SJCRH30 (cell line): ENCODE measurements at regions not wholly inside any gene's neighbourhood (a gene's known extent, or its start where the extent isn't known, plus 50 kb on each side); places are given as distances from the start of the nearest gene placed in this dataset.

ENCODE experiments used
- DNase-seq, 2 experiments: peaks; one replicate each; pipeline ENCODE4 v3.0.0-alpha.2; 2015 to 2020
- H3K27ac ChIP-seq: fragments of 250-450 bp; sonication (Bioruptor Pico); 2 replicates; pipeline ENCODE4 v1.5.1; 2020; ENCODE audit warnings: mild to moderate bottlenecking, moderate library complexity
- H3K27me3 ChIP-seq: fragments of 250-450 bp; sonication (Bioruptor Pico); 2 replicates; pipeline ENCODE4 v1.5.1; 2020; ENCODE audit warnings: mild to moderate bottlenecking, moderate library complexity
- H3K36me3 ChIP-seq: fragments of 250-450 bp; sonication (Bioruptor Pico); 2 replicates; pipeline ENCODE4 v1.5.1; 2020; ENCODE audit warnings: mild to moderate bottlenecking, moderate library complexity
- H3K4me1 ChIP-seq: fragments of 250-450 bp; sonication (Bioruptor Pico); 2 replicates; pipeline ENCODE4 v1.5.1; 2020; ENCODE audit warnings: mild to moderate bottlenecking, moderate library complexity
- H3K4me3 ChIP-seq: fragments of 250-450 bp; sonication (Bioruptor Pico); 2 replicates; pipeline ENCODE4 v1.5.1; 2020; ENCODE audit warnings: mild to moderate bottlenecking, moderate library complexity
- H3K9me3 ChIP-seq: fragments of 250-450 bp; sonication (Bioruptor Pico); replicated peaks from 2 replicates; pipeline ENCODE4 v1.5.1; 2020; ENCODE audit warnings: mild to moderate bottlenecking, moderate library complexity

DNA sequence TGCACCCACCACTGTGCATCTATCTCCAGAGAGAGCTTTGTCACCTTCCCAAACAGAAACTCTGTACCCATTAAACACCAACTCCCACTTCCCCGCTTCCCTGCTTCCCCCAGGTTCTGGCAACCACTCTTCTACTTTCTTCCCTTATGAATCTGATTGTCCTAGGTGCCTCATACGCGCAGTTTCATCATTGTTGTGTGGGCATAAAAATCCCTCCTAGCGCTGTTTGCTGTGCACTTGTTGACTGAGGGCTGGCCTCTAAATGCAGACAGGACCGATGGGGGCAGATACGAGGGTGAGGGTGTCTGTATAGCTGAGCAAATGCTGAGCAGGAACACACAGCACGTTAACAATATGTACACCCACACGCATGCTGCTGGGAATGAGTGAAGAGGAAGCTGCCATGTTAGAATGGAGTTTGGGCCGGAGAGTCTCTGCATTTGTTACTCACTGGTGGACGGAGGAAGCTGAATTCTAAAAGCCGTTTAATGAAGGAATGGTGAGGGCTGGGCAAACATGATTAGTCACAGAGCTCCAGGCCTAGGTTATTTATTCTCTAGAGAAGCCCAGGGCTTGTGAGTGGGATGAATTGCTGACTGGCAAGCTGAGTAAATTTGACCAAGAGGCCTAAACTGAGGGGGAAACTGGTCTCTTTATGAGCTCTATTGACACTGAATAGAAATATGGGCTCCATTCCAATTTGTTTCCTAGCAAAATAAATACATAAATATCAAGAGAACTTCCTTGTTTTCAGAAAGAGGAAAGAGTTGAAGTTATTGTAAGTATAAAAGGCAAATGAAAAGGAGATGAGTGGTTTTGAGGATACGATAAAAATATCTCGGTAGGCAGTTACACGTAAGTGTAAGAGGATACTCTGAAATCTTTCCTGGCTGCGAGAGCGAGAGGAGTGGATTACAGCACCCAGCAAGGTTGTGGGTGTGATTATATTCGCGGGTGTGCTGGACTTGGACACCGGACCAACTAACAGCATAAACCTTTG is 95.9 kb upstream of the RPS6KA3 start:
- no peaks in the 10 kb centered on the region for H3K9me3 ChIP-seq
- peak overlapping the region; percentile 52 for H3K4me3 ChIP-seq
- peak; percentile 63 to 79 for DNase-seq
- peaks cover 10% of the 10 kb centered on the region for H3K4me1 ChIP-seq
- H3K27ac ChIP-seq: peak overlapping the region; percentile 84
- H3K27me3 ChIP-seq: no peaks in the 10 kb centered on the region
- no peaks in the 10 kb centered on the region for H3K36me3 ChIP-seq

DNA sequence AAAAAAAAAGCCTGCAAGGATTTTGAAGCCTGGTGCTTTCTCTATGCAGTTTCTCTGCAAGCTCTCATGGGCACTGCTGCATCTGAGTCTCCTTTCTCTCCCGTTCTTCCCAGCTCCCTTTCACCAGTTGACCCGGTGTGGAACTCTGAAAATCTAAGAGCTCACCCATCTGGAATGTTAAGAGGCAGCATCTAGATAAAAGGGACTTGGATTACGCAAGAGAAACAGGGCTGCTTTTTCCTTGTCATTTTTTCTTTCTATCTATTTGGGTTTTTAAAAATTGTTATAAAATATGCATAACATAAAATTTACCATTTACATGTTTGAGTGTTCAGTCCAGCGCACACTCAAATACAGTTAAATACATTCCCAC is 95.2 kb upstream of the RPS6KA3 start:
- H3K4me3 ChIP-seq: peak overlapping the region; percentile 52
- H3K36me3 ChIP-seq: no peaks in the 10 kb centered on the region
- no peaks in the 10 kb centered on the region for H3K27me3 ChIP-seq
- no peaks in the 10 kb centered on the region for H3K9me3 ChIP-seq
- peak overlapping the region; percentile 84 for H3K27ac ChIP-seq
- DNase-seq: peak; percentile 50 to 72
- peaks cover 10% of the 10 kb centered on the region for H3K4me1 ChIP-seq

DNA sequence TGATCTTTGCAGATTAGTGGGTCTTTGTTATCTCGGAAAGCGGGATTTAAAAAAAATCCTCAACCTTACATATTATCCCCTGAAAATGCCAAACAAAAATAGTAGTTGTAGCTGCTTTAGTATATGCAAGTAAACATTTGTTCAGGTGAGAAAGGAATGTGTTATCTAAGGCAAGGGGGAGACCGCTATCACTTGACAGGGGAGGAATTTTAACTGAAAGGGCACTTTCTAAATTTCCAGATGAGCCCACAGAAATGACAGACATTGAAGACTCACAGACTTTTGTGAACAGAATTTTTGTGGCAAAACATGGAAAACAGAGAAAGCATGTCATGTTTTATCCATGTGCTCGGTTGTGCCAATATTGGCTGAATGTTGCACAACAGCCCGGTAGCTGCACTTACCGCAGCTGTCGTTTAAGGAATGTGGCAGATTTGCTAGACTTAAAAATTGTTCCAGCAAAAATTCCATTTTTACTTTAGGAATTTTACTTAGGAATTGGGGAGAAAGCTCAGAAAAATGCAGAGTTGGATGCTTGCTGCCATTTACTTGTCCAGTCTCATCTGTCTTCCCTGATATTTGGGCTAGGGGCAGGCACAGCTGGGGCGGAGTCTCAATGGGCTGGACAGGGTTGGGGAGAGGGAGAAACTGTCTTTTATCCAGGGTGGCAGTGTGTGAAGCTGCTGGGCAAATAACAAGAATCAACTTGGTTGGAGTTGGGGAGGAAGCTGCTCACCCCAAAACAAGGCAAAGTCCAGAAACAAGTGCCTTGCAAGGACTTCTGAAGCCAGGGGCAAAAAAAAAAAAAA is 94.6 kb upstream of the RPS6KA3 start:
- Histone ChIP-seq H3K4me3 (peak overlapping the region; percentile 52), H3K36me3 (no peaks in the 10 kb centered on the region), H3K27me3 (no peaks in the 10 kb centered on the region), H3K4me1 (peaks cover 10% of the 10 kb centered on the region), H3K27ac (peak overlapping the region; percentile 84), H3K9me3 (no peaks in the 10 kb centered on the region)
- DNase-seq: peak; percentile 44 to 60

DNA sequence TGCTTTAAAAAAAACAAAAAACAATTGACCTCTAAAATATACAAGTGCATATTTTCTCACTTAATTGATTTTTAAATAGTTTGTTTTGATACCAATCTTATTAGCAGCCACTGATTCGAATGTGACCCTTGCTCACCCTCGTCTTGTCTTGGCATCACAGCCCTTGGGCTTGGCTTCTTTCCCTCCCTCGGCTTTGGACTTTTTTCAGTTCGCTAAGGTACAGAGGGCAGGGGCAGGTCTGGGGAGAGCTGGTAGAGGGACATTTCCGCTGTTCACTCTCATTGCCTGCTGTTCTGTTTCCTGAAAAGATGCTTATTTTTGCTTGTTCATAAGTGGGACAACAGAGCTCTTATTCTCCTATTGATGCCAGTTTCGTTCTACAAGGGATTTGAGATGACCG is 88.5 kb upstream of the RPS6KA3 start:
- Histone ChIP-seq H3K4me1 (no peaks in the 10 kb centered on the region), H3K36me3 (no peaks in the 10 kb centered on the region), H3K9me3 (no peaks in the 10 kb centered on the region), H3K27ac (no peak overlapping the region), H3K4me3 (no peak overlapping the region), H3K27me3 (no peaks in the 10 kb centered on the region)
- no peak for DNase-seq

DNA sequence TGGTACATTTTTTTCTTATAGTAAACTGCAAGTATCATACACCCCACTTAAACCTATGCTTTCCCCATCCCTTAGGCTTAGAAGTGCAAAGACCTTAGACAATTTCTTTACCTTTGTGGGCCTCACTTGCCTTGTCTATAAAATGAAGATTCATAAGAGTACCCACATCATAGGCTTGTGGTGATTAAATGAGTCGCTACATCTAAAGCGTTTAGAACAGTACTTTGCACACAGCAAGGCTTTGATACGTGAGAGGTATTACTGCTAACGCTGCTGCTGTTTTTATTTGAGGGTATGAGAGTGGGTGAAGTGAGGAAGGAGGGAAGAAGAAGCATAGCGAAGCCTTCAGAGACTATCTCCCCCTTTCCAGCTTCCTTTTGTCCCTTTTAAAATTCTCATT is 87.8 kb upstream of the RPS6KA3 start:
- H3K27me3 ChIP-seq: no peaks in the 10 kb centered on the region
- H3K4me3 ChIP-seq: no peak overlapping the region
- no peak for DNase-seq
- H3K27ac ChIP-seq: no peak overlapping the region
- H3K9me3 ChIP-seq: no peaks in the 10 kb centered on the region
- H3K36me3 ChIP-seq: no peaks in the 10 kb centered on the region
- no peaks in the 10 kb centered on the region for H3K4me1 ChIP-seq

DNA sequence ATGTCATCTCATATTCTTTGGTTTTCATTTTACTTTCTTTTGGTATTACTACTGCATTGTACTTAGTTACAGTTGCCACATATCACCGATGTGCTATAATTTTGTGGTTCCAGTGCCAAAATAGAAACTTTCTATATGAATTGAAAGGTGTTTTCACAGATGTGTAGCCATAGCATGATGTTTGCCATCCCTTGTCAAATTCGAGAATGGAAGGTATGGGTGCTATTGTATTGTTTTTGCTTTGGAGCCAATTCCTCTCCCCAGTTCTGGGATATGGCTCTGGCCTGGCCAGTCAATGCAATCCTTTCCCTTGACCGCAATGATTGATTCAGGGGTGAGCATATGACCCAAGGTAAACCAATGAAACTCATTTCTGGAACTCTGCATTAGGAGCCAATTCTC is 86.2 kb upstream of the RPS6KA3 start:
- DNase-seq: no peak
- H3K36me3 ChIP-seq: no peaks in the 10 kb centered on the region
- no peak overlapping the region for H3K27ac ChIP-seq
- no peak overlapping the region for H3K4me3 ChIP-seq
- no peaks in the 10 kb centered on the region for H3K9me3 ChIP-seq
- no peaks in the 10 kb centered on the region for H3K27me3 ChIP-seq
- H3K4me1 ChIP-seq: no peaks in the 10 kb centered on the region

DNA sequence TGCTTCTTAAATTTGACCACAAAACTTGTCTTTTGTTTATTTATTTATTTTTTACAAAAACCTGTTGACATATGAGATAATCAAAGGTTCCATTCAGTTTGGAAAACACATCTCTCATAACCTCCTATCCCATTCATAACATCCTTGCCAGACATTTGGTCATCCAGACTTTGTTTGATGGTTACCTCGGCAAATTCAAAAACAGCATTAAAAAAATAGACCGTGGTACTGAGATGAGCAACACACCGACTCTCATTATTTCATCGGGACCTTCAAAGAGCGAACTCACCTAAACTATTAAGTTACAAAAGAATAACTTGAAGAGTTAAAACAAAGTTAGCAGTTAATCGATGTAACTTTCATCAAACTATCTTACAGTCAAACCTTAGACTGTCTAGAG is 85.8 kb upstream of the RPS6KA3 start:
- DNase-seq: no peak
- Histone ChIP-seq H3K4me3 (no peak overlapping the region), H3K27ac (no peak overlapping the region), H3K4me1 (no peaks in the 10 kb centered on the region), H3K36me3 (no peaks in the 10 kb centered on the region), H3K9me3 (no peaks in the 10 kb centered on the region), H3K27me3 (no peaks in the 10 kb centered on the region)

DNA sequence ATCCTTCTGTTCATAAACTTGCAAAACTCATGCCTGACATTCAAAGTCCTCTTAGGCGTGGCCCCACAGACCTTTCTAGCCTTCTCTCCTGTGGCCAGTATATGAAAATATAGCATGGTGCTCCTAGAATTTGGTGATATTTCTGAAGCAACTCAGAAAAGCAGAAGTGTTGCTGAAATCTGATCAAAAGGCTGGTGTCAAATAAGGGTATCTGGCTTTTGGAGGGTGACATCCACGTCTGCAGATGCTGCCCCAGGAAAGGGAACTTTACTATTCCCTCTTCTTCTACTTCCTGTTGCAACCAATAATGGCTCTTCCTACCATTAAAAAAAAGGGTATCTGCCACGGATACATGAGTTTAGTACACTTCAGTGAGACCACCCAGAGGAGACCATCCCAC is 83.9 kb upstream of the RPS6KA3 start:
- no peak for DNase-seq
- Histone ChIP-seq H3K4me1 (no peaks in the 10 kb centered on the region), H3K27ac (no peak overlapping the region), H3K9me3 (no peaks in the 10 kb centered on the region), H3K27me3 (no peaks in the 10 kb centered on the region), H3K36me3 (no peaks in the 10 kb centered on the region), H3K4me3 (no peak overlapping the region)

DNA sequence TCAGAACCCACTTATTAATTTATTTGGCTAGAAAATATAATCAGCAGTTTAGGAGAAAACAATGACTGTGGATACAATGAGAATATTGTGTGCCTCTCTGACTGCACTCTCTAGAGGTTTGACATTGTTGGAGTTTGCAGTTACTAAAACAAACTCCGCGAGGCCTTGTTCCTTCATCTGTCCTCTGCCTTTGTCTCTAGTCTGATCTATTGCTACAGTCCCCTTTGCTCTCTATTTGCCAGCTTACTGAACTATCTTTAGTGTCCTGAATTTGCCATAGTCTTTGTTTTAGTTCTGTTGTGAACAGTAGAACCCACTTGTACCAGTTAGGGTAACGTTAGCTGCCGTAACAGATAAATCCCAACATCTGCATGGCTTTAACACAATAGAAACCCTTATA is 81.4 kb upstream of the RPS6KA3 start:
- Histone ChIP-seq H3K4me3 (no peak overlapping the region), H3K36me3 (no peaks in the 10 kb centered on the region), H3K27ac (no peak overlapping the region), H3K27me3 (no peaks in the 10 kb centered on the region), H3K4me1 (no peaks in the 10 kb centered on the region), H3K9me3 (no peaks in the 10 kb centered on the region)
- no peak for DNase-seq

DNA sequence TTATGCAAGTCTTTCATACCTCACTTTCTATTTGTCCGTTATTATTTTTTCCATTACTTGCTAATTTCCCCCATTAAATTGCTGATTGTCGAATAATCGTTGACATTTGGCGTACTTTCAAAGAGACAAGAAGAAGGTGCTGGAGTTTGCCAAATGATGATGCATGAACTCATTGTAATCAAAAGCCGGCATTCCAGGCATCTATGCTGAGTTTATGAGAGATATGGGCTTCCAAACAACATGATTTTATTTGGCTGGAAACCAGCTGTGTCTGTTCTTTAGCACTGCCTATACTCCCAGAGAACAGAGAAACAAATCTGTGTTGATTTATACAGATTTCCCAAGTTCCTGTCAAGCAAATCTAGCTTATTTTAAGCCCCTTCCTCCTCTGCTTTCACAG is 80.8 kb upstream of the RPS6KA3 start:
- no peak overlapping the region for H3K27ac ChIP-seq
- no peaks in the 10 kb centered on the region for H3K36me3 ChIP-seq
- no peaks in the 10 kb centered on the region for H3K27me3 ChIP-seq
- no peaks in the 10 kb centered on the region for H3K4me1 ChIP-seq
- no peaks in the 10 kb centered on the region for H3K9me3 ChIP-seq
- no peak for DNase-seq
- H3K4me3 ChIP-seq: no peak overlapping the region

DNA sequence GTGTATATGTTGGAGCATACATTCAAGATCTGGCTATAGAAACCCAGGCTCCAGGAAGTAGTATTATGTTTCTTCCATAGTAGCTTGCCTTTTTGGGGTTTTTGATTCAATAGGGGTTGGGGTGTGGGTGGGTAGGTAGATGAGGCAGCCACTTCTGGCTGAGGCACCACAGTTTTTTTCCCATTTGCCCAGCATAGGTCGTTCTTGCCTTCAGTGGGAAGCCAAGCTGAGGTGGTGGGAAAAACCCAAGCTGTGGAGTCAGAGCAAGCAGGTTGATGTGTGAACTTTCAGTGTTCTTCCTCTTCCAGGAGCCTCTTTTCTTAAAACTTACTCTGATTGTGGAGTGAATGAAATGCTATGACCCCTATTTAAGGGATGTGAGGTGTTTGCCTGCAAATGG is 67.0 kb upstream of the RPS6KA3 start:
- no peak overlapping the region for H3K27ac ChIP-seq
- H3K4me1 ChIP-seq: no peaks in the 10 kb centered on the region
- H3K4me3 ChIP-seq: no peak overlapping the region
- no peaks in the 10 kb centered on the region for H3K9me3 ChIP-seq
- H3K27me3 ChIP-seq: no peaks in the 10 kb centered on the region
- no peak for DNase-seq
- H3K36me3 ChIP-seq: no peaks in the 10 kb centered on the region

DNA sequence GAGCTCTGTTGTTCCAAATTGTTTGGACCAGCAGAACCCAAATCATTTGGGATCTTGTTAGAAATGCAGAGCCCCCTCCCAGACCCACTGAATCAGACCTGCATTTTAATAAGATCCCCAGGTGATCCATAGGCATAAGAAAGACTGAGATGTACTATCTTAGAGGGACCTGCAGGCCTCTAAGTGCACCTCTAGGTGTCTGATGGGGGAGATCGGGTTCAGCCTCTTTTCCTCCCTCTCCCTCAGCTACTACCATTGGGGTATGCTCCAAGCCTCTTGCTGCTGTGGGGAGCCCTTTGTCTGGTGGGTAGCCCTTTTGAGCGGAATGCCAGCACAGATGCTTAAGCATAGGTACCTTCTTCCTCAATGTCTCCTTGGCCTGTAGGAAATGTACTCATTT is 63.8 kb upstream of the RPS6KA3 start:
- Histone ChIP-seq H3K27ac (no peak overlapping the region), H3K4me1 (no peaks in the 10 kb centered on the region), H3K27me3 (no peaks in the 10 kb centered on the region), H3K9me3 (no peaks in the 10 kb centered on the region), H3K36me3 (no peaks in the 10 kb centered on the region), H3K4me3 (no peak overlapping the region)
- no peak for DNase-seq

DNA sequence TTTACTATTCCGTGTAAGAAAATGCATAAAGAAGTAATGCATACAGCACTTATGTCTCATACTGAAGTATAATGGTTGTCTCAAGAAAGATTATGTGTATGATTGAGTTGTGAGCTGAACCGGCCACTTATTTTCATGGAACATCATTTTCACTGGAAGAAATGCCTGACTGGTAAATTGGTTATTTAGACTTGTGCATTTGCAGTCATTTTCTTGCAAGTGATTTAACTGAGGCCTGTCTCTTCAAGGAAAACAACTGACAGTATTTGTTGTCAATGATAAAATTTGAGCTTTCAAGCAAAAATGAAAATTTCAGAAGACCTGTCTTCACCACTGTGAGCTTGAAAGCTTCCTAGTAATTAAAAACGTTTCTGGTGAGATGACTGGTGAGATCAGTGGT is 62.7 kb upstream of the RPS6KA3 start:
- H3K36me3 ChIP-seq: no peaks in the 10 kb centered on the region
- no peak overlapping the region for H3K27ac ChIP-seq
- DNase-seq: no peak

DNA sequence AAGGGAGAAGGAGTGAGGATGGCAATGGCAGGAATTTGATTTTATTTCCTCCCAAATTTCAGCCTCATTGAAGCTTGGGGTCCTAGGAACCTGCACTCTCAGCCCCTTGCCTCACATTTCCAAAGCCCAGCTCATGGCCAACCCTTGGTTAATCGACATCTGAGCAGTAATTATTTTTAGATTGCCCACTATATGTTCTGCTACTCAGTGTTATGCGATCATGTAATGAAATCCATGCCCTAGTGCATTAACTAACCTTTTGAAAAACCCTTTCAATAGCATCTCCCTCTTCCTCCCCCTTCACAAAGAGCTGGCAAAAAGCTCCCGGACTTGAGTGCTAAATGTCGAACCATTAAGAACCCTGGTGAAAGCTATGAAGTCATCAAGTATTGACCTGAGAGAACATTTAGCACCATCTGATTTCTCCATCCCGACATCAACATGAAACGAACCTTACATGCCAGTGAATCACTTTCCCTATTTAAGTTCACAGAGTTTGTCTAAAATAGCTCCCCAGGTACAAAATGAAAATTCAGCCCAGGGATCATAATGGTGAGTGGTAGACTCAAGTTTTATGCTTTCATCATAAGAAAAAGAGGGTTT is 59.2 kb upstream of the RPS6KA3 start:
- Histone ChIP-seq H3K27me3 (no peaks in the 10 kb centered on the region), H3K9me3 (no peaks in the 10 kb centered on the region), H3K4me3 (no peak overlapping the region), H3K36me3 (no peaks in the 10 kb centered on the region), H3K4me1 (no peaks in the 10 kb centered on the region), H3K27ac (no peak overlapping the region)
- DNase-seq: no peak

More for the DNA sequence above, 62.7 kb upstream of the RPS6KA3 start:
- Histone ChIP-seq H3K4me1 (no peaks in the 10 kb centered on the region), H3K27me3 (no peaks in the 10 kb centered on the region), H3K4me3 (no peak overlapping the region), H3K9me3 (no peaks in the 10 kb centered on the region)

DNA sequence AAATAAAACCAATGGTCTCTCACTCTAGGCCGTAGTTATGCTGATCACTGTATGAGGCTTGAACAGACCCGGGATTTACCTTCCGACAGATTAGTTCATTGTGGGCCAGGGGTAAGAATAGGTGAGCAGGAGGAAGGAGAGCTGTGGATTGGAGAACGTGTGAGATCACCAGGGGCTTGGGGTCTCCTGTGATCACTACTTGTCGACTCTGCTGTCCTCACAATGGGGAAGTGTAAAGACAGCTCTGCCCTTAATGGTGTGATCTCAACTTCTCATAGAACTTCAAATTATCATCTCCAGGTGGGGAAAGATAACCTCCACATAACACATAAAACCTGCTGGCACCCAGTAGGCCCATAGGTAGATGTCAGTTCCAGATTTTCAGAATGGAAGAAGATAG is 56.2 kb upstream of the RPS6KA3 start:
- Histone ChIP-seq H3K27ac (no peak overlapping the region), H3K9me3 (no peaks in the 10 kb centered on the region), H3K27me3 (no peaks in the 10 kb centered on the region), H3K36me3 (no peaks in the 10 kb centered on the region), H3K4me1 (no peaks in the 10 kb centered on the region), H3K4me3 (no peak overlapping the region)
- DNase-seq: no peak
